ENCODE measurements at regions not wholly inside any gene's neighbourhood (a gene's known extent, or its start where the extent isn't known, plus 50 kb on each side); places are given as distances from the start of the nearest gene placed in this dataset.

DNA sequence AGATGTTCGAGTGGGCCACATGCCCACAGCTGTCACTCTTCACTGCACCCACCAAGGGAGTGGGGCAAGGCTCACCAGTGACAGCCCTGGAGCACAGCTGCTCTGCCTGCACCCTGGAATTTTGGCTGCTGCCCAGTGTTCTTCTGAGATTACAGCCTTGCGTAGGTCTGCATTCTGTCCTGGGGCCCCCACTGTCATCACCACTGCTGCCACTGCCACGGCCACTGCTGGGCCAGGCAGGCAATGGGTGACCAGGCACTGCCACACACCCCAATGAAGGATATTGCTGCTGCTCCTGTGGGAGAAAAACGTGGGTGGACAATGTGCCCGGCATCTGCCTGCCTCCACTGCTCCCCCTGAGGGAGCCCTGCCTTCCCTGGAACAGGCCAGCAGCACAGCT lies 1717.0 kb downstream of the TP53TG3F start:
- H3K4me1 ChIP-seq (ENCODE audit: insufficient read depth, low read length, severe bottlenecking), result no peaks in the 10 kb centered on the region
- no peak overlapping the region for H3K4me2 ChIP-seq (ENCODE audit: low read length)
- H3K9ac ChIP-seq (ENCODE audit: low read length), result no peak overlapping the region
- TF ChIP-seq, protein P1, sequence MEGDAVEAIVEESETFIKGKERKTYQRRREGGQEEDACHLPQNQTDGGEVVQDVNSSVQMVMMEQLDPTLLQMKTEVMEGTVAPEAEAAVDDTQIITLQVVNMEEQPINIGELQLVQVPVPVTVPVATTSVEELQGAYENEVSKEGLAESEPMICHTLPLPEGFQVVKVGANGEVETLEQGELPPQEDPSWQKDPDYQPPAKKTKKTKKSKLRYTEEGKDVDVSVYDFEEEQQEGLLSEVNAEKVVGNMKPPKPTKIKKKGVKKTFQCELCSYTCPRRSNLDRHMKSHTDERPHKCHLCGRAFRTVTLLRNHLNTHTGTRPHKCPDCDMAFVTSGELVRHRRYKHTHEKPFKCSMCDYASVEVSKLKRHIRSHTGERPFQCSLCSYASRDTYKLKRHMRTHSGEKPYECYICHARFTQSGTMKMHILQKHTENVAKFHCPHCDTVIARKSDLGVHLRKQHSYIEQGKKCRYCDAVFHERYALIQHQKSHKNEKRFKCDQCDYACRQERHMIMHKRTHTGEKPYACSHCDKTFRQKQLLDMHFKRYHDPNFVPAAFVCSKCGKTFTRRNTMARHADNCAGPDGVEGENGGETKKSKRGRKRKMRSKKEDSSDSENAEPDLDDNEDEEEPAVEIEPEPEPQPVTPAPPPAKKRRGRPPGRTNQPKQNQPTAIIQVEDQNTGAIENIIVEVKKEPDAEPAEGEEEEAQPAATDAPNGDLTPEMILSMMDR (IDR thresholded peaks at IDR 0.05; ENCODE audit: low read length), result no peak
- no peaks in the 10 kb centered on the region for H3K9me2 ChIP-seq (ENCODE audit: low read depth, low read length)
- no peaks in the 10 kb centered on the region for H3K27me3 ChIP-seq (ENCODE audit: insufficient read depth, low read length)
- H3K79me2 ChIP-seq (ENCODE audit: insufficient read depth, low read length), result no peaks in the 10 kb centered on the region
- H3F3A ChIP-seq (ENCODE audit: insufficient read depth, low read length), result no peaks in the 10 kb centered on the region
- H3K9me3 ChIP-seq (ENCODE audit: low read length), result no peaks in the 10 kb centered on the region
- no peaks in the 10 kb centered on the region for H3K36me3 ChIP-seq (ENCODE audit: insufficient read depth, low read length)
- H2AFZ ChIP-seq (ENCODE audit: low read length), result no peak overlapping the region
- no peak overlapping the region for H3K27ac ChIP-seq (ENCODE audit: low read depth, low read length, poor library complexity, severe bottlenecking)
- no peaks in the 10 kb centered on the region for H4K20me1 ChIP-seq (ENCODE audit: insufficient read depth, low read length)
- no peak overlapping the region for H3K4me3 ChIP-seq (ENCODE audit: low read depth, low read length, poor library complexity, severe bottlenecking)

DNA sequence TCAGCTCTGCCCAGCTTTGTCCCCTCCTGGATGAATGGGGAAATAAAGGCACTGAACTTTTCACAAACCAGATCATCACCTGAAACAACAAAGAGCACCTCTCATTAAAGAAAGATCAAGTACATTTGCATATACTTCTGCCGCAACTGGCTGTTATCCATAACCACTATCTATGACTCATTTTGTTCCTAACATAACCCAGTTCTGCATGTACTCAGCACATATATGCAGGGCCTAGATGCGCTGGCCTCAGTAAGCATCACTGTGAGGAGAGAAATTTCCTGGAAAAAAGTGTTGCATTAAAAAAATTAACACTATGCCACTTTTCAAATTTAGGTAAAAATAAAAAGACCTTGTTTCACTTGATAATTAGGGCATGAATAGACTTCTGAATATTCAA lies 1718.4 kb downstream of the TP53TG3F start:
- no peaks in the 10 kb centered on the region for H3F3A ChIP-seq (ENCODE audit: insufficient read depth, low read length)
- no peak overlapping the region for H2AFZ ChIP-seq (ENCODE audit: low read length)
- TF ChIP-seq, protein P1 (IDR thresholded peaks at IDR 0.05; ENCODE audit: low read length), result no peak
- no peak for TF ChIP-seq EZH2 (IDR thresholded peaks at IDR 0.05; ENCODE audit: borderline replicate concordance, low read length)
- no peaks in the 10 kb centered on the region for H3K9me3 ChIP-seq (ENCODE audit: low read length)
- H3K27me3 ChIP-seq (ENCODE audit: insufficient read depth, low read length), result no peaks in the 10 kb centered on the region
- H3K27ac ChIP-seq (ENCODE audit: low read depth, low read length, poor library complexity, severe bottlenecking), result no peak overlapping the region
- H3K4me3 ChIP-seq (ENCODE audit: low read depth, low read length, poor library complexity, severe bottlenecking), result no peak overlapping the region
- H3K9me2 ChIP-seq (ENCODE audit: low read depth, low read length), result no peaks in the 10 kb centered on the region
- H3K4me1 ChIP-seq (ENCODE audit: insufficient read depth, low read length, severe bottlenecking), result no peaks in the 10 kb centered on the region
- no peak overlapping the region for H3K9ac ChIP-seq (ENCODE audit: low read length)
- no peaks in the 10 kb centered on the region for H3K79me2 ChIP-seq (ENCODE audit: insufficient read depth, low read length)
- no peaks in the 10 kb centered on the region for H4K20me1 ChIP-seq (ENCODE audit: insufficient read depth, low read length)
- H3K36me3 ChIP-seq (ENCODE audit: insufficient read depth, low read length), result no peaks in the 10 kb centered on the region
- H3K4me2 ChIP-seq (ENCODE audit: low read length), result no peak overlapping the region

DNA sequence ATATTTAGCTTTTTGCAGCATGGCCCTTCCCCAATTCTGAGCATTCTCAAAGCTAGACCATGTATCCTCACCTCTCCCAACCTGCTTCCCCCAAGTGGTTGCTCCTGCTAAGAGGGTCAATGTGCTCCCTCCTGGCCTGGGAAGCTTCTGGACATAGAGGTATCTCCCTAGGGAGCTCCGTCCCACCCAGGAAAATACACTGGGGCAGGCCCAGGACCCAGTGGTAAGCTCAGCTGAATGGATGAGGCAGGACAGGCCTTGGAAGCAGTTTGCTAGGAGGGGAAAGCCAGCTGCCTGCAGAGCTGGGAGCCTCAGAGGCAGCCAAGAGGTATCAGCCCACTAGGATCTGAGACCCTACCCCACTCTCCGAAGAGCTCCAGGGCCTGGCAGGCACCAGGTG lies 1721.6 kb downstream of the TP53TG3F start:
- Histone ChIP-seq H3K4me2 (ENCODE audit: low read length) (no peak overlapping the region), H3K4me1 (ENCODE audit: insufficient read depth, low read length, severe bottlenecking) (no peaks in the 10 kb centered on the region), H2AFZ (ENCODE audit: low read length) (no peak overlapping the region), H3K36me3 (ENCODE audit: insufficient read depth, low read length) (no peaks in the 10 kb centered on the region), H3K27me3 (ENCODE audit: insufficient read depth, low read length) (no peaks in the 10 kb centered on the region), H3K9me2 (ENCODE audit: low read depth, low read length) (no peaks in the 10 kb centered on the region), H3K9me3 (ENCODE audit: low read length) (no peaks in the 10 kb centered on the region), H3F3A (ENCODE audit: insufficient read depth, low read length) (no peaks in the 10 kb centered on the region), H3K27ac (ENCODE audit: low read depth, low read length, poor library complexity, severe bottlenecking) (no peak overlapping the region), H3K79me2 (ENCODE audit: insufficient read depth, low read length) (no peaks in the 10 kb centered on the region), H3K9ac (ENCODE audit: low read length) (no peak overlapping the region), H4K20me1 (ENCODE audit: insufficient read depth, low read length) (no peaks in the 10 kb centered on the region), H3K4me3 (ENCODE audit: low read depth, low read length, poor library complexity, severe bottlenecking) (no peak overlapping the region)
- TF ChIP-seq, protein P1 (IDR thresholded peaks at IDR 0.05; ENCODE audit: low read length), result no peak
- no peak for TF ChIP-seq EZH2 (IDR thresholded peaks at IDR 0.05; ENCODE audit: borderline replicate concordance, low read length)

All from OCI-LY1 (cell line).